ENCODE measurements at regions not wholly inside any gene's neighbourhood (a gene's known extent, or its start where the extent isn't known, plus 50 kb on each side); places are given as distances from the start of the nearest gene placed in this dataset.

- TF ChIP-seq CTCF (IDR thresholded peaks at IDR 0.05) (no peak), POLR2A (IDR thresholded peaks at IDR 0.05) (no peak)
Measured at GRCh38 chr5:172548981-172549687, 91.9 kb upstream of the NEURL1B start.

Data from right lobe of liver (tissue), 4 donors.